HG02943 (cell line): ENCODE measurements at regions not wholly inside any gene's neighbourhood (a gene's known extent, or its start where the extent isn't known, plus 50 kb on each side); places are given as distances from the start of the nearest gene placed in this dataset.
"Not testable (repeated sequence)": the region's sequence is repeated elsewhere in the genome, so short reads cannot be mapped to it uniquely, and the experiment has no call there.

Experiments used
- ATAC-seq: cut with Tn5 transposase; IDR thresholded peaks from one replicate; pipeline ENCODE4 v1.9.1; 2021; ENCODE audit warnings: mild to moderate bottlenecking, low read depth, moderate library complexity; ENCODE audit not compliant: unreplicated experiment

DNA sequence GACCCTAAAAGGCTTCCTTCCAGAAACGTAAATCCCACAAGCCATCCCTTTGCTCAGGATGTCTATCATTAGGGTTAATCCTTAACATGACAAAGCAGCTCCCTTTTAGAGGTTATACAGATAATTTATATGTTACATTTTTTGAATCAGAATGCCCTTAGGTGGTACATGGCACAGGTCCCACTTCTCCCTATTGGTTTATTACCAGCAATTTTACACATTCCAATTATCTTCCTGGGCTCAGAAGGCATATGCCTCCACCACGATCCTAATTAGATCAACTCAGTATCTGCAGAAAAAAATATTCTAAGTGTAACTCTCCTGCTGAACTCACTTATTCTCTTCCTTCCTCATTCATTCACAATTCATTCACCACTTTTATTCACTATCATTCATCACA is 507.0 kb upstream of the MAP2 start:
- no peak for ATAC-seq

DNA sequence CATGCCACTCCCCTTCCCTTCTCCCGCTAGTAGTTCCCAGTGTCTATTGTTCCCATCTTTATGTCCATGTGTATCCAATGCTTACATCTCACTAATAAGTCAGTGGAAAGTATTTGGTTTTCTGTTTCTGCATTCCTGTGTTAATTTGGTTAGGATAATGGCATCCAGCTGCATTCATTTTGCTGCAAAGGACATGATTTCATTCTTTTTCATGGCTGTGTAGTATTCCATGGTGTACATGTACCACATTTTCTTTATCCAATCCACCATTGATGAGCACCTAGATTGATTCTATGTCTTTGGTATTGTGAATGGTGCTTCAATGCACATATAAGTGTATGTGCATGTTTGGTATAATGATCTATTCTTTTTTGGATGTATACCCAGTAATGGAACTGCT is 502.5 kb upstream of the MAP2 start:
- not testable (repeated sequence) for ATAC-seq

DNA sequence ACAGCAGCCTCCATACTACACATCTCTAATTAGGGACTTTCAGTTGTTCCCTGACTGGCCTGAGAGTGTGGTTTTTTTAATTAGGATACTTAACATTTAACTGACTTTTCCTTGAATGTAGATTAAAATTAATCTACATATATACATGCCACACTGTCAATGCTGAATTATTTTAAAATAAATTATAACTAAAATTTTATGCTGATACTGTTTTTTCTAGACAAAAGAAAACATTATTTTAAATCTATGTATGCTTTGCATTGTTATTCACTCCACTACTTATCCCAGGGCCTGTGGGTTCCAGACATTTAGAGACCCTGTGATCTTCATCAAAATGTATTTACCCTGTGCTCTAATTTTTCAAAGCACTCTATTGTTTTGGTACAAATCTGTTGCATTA is 496.0 kb upstream of the MAP2 start:
- ATAC-seq: no peak

DNA sequence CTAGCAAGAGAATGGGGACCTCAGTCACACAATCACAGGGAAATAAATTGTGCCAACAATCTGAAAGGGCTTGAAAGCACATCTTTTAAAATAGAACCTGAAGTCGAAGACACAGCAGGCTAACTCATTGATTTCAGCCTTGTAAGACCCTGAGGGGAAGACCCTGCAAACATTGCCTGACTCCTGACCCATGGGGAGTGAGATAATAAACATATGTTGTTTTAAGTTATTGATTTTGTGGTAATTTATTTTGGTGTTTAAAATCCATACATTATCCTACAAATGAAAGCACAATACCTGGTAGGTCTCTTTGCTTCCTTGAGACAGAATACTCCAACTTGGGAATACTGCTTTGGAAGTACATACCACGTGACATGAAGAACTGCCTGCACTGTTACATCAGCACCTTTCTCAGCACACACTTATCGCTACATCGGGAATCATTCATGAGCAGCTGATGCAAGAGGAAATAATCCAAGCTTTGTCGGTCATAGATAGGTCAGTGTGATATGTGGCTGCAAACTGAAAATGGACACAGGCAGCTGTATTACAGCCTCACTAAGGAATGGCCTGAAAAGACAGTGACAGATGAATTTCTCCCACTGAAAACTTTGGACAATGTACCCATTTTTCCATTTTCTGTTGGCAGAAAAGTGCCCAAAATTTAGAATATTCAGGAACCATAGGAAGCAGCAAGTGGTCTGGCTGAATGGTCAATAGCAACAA is 494.5 kb upstream of the MAP2 start:
- no peak for ATAC-seq

DNA sequence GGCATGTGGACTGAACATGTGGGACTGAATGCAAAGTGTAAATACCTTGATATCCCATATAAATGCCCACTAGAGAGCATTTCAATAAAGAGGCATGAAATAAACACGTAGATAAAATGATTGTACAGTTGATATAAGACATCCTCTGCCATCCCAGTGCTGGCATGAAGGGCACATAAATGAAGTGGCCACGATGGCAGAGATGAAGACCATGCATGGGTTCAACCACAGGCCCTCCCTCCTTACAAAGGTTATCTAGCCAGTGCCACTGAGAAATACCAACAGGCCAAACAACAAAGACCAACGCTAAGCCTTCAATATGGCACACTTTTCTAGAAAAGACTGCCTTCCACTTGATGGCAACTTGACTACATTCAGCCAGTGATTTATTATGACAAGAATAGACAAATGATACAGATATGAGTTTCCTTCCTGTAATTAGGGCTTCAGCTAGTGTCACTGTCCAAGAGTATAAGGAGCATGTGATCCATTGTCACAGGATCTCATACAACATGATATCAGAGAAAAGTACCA is 493.9 kb upstream of the MAP2 start:
- ATAC-seq: no peak

DNA sequence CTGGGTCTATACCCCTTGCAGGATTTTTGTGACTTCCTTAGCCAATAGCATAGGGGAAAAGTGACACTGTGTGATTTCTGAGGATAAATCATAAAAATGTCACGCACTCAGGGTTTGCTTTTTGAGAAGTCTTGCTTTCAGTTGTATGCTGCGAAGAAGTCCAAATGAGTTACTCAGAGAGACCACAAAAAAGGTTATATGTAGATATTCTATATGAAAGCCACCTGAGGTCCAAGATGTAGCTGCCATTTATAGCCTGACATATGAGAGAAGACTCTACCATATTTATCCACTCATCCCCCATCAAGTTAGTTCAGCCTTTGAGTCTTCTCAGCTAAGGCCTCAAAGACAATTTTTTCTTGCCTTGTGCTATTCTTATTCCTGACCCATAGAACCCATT is 488.3 kb upstream of the MAP2 start:
- ATAC-seq: no peak

DNA sequence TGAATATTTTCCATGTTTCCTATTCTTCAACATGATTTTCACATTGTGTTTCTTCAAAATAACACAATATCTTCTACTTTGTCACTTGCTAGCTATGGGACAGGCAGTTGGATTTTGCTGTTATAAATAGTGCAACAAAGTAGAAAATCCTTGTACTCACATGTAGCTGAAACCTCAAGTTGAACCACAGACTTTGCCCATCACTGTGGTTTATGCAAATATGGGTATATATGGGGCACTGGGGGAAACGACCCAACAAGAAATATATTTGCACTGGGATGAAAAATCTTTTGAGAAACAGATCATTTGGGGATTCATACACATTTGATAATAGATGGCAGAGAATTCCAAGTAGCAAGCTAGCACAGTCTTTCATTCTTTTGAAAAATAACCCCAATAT is 486.3 kb upstream of the MAP2 start:
- ATAC-seq: no peak

DNA sequence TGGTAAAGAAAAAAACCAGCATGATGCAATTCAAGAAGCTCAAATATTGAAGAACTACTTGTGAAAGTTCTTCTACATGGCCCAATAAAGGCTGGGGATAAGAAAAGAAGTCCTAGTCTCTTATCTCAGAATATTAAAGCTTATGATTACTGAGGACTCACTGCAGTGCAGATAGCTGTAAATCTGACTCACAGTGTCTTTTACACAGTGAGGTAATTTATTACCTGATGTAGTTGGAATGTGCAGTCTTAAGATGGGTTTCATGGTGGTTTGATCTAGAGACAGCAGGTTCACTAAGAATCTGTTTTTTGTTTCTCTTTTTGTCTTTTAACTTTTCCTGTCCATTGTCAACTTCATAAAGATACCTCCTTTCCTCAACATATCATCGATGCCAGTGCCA is 484.0 kb upstream of the MAP2 start:
- no peak for ATAC-seq

DNA sequence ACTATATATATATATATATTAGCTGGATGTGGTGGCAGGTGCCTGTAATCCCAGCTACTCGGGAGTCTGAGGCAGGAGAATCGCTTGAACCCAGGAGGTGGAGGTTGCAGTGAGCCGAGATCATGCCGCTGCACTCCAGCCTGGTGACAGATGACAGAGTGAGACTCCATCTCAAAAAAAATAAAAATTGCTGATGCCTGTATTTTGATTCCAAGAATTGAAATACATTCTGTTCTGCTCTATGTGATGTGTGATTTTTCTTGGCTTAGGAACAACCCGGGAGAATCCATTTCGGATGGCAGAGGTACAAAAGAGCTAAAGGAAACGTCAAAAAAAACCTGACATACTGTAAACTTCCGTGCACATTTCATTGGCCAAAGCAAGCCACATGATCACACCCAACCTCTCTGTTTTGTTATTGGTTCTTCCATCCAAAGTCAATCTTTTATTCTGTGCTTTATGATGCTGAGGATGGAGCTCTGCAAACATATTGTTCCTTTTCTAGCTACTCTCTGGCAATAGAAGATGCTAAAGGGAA is 478.1 kb upstream of the MAP2 start:
- ATAC-seq: no peak

DNA sequence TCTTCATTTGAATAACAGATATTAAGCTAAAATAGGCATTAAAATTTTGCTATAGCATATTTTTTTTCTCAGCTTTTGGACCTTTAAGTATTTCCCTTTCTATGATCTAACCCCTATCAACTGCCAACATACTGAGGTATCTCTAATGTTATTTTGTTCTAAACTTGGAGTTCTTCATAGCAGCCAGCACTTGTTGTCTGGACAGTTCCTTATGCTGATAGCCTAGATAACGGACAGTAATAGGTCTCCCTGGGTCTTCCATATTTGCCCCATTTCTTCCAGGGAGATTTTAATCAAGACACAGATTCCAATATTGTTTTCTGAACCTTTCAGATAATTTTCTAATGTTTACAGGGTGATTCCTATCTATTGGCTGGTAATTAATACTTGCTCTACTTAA is 475.8 kb upstream of the MAP2 start:
- no peak for ATAC-seq

DNA sequence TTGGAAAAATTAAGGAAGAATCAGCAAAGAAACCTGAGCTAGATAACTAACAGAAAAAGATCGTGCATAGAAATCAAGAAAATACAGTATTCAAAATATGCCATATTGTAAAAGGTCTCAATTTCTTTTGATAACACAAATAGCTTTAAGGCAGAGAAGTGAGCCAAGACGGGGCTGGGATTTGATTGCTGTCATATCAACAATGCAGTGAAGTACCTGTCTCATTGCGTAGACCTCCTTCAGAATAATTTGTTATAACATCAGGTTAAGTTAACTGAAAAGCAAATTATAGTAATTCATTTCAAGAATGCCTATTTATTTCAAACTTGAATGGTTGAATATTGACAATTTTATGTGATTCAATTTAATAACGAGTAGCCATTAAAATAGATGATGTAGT is 453.8 kb upstream of the MAP2 start:
- ATAC-seq: no peak

DNA sequence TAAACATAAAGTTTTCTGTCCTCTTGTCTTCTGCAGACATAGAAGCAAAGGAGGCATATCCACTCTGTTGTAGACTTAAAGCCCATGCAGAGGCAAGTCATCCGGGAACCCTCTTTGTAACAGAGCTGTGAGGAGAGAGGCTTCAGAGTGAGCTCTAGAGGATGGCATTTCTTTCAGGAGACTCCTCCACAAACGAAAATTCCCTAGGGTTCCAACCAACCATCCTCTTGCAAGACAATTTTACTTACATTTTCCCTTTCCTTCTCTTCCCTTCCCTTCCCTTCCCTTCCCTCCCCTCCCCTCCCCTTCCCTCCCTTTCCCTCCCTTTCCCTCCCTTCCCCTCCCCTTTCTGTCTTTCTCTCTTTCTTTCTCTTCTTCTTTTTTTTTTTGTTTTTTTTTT is 446.3 kb upstream of the MAP2 start:
- ATAC-seq: no peak

DNA sequence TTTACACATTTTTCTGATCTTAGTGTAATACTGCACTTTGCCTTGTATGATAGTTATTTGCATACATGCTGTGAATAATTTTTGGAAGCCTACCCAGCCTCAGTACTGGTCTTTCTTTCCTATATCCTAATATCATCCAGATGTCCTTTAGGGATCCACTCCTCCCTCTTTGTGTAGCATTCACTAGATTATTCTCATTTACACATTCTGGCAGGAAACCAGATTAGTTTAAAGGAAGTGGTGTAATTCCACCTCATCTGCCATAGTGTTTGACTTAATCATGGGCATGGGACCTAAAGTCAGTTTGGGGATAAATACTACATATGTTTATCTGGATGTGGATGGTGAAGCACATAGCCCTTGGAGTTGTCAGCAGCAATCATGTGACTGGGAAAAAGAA is 444.9 kb upstream of the MAP2 start:
- ATAC-seq: no peak

DNA sequence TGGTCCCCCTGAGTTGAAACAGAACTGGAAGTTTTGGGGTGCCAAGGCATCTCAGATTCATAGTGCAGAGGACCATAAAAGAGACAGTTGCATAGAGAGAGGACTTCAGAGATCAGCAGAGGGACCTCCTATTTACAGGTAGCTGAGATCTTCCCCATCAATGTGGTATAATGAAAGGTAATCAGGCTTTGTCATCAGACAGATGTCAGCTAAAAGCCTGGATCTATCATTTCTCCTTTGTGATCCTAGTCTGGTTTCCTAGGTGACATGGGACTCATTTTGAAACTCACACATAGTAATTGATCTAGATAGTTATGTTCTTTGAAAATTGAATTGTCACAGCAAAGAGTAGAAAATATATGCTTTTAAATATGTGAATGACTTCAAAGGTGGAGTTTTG is 443.5 kb upstream of the MAP2 start:
- no peak for ATAC-seq

DNA sequence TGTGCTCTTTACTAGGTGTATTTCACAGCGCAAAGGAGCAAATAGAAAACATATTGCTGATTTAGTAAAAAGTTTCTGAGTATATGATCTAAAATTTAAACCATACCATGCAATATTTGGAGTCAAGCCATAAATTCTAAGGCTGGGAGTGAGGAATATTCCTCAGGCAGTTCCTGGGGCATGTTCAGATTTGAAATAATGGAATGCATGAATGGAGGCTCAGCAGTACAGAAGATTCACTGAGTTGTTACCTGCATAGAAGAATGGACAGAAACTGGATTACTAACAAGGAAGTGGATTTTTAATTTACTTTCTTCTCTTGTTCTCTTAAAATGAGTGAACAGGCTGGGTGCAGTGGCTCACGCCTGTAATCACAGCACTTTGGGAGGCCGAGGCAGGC is 441.0 kb upstream of the MAP2 start:
- no peak for ATAC-seq

DNA sequence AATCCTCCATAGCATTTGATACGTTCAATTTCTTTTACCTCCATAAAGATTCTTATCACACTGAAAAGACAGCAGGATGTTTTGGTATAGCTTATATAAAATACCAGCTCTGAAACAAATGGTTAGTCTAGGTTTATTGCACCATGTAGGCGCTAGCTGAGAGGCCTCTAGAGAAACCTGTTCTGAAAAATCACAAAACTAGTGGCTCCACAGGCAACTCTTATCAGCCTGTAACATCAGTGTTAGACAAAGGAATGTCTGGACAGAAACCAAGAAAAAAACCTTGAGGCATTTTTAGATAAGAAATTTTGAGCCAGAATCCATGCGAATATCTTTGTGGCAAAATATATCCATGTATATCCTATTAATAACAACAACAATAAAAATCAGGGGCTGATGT is 440.4 kb upstream of the MAP2 start:
- ATAC-seq: no peak

DNA sequence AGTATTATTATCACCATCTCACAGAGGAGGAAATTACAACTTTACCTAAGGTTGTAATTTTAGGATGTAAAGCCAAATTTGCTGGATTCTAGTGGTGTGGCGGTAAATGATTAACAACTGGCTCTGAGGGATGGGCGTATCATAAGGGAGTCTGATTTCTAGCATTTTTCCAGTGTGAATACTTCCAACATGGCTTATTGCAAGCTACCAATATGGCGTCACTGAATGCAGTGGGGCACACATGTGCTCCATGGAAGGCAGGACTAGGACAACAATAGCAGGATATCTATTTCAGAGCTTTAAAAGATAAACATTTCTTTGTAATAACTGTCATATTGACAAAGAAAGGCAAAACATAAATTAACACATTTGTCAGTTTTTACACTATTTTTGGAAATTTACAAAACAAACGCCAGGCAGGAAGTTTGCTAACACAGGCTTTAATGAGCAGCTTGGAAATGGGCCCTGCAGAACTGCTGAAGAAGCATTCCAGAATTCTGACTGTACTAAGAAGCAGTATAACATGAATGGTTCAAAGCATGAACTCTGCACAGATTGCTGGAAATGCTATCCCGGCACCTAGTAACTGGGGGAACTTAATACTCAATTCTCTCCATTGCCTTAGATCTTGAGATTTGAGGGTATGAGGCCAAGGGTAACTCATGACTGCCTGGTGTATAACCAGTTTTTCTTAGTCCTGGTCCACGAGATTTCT is 439.3 kb upstream of the MAP2 start:
- no peak for ATAC-seq

DNA sequence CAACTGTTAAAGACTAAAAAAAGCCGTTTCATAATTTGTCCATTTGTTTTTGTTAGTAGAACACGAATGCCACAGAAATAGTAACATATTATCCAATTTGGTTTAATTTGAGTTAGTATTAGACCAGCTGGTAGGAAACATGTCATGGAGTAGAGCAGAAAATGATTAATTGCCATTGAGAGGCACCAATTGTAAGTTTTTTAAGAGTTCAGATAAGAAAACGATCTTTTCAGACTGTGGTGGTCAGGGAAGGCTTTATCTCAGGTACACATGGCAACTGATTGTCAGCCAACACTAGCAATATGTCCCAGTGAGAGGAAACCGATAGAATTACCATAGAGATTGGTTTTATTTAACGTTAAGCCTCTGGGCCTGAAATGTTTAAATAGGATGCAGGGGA is 438.2 kb upstream of the MAP2 start:
- no peak for ATAC-seq

DNA sequence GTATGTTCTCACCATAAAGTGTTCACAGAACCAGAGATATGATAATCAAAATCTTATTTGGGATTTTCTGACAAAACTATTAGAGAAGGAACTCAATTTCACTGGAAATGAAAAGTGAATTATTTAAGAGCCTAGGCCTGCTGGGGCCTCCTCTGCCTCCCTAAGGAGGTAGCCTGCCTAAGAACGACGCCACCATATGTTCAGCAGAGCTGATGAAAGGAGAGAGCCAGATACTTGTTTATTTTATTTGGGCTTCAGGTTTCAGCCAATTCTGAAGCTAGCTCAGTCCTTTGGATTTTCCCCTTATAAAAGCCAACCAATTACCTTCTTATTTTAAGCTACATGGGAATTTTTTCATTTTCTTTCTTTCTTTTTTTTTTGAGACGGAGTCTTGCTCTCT is 433.1 kb upstream of the MAP2 start:
- no peak for ATAC-seq

DNA sequence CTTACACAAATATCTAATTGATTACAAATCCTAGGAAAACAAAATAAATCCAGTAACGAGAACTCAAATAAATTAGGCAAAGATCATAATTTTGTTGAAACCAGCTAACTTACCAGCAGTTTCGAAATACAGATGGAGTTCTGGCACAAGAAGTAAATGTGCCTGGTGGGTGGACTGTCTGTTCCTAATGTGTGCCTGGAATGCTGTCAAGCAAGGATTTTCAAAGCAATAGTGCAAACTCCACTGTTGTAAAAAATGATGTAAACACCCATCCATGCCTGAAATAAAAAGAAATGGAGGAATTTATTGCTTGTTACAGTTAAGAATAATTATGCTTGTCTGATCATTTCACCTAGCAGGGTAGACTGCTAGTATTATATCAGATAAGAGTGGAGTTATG is 423.9 kb upstream of the MAP2 start:
- ATAC-seq: no peak

DNA sequence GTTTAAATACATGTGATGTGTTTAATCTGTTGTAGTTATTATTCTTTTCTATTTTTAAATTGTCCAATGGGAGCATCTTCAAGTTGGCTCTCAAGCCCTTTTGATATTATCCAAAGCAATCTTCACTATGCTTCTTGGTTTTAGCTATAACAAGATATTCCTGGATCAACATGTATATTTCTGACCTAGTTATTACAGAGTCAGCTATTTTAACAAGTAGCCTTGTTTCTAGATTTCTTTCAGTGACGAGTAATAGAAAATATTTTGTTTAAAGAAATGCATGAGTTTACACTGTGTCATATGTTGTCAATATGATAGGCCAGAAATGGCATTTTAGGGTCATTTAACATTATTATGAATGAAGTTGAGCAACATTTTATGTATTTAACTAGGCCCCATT is 421.8 kb upstream of the MAP2 start:
- no peak for ATAC-seq

DNA sequence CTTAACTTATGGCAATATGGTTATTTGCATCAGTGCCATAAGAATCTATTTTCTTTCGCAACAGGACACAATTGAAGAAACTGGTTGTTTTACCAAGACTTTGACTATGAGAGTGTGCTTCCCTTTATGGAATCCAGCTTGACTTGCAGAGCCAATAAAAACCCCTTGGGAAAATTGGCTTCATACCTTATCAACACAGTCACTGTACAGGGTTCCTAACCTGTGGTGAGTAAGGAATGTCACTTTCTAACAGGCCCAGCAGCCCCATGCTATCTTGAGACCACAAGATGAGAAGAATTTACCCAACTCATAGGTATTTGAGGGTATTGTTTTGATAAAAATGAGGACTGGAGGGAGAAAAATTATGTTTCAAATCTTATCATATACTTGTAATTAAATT is 418.5 kb upstream of the MAP2 start:
- ATAC-seq: no peak
